Heart left ventricle (tissue), 13 donors: ENCODE measurements at regions not wholly inside any gene's neighbourhood (a gene's known extent, or its start where the extent isn't known, plus 50 kb on each side); places are given as distances from the start of the nearest gene placed in this dataset.

Source experiments
- POLR2A ChIP-seq, 2 donors: fragments of 450-650 bp; IDR thresholded peaks; one replicate each; pipeline ENCODE4 v1.6.1; 2017; ENCODE audit warnings: antibody characterized with exemption in 2 of 2, mild to moderate bottlenecking in 2 of 2, moderate library complexity in 2 of 2
- TF ChIP-seq, protein P1 (sequence below), 12 donors: fragments of 200-600 bp; sonication (generic) in 4 of 12; IDR thresholded peaks; one replicate each; pipeline versions ENCODE4 v1.5.0 to v1.8.0; 2018 to 2022; ENCODE audit warnings: antibody characterized with exemption in 12 of 12, mild to moderate bottlenecking in 5 of 12
- donor health status: ischemic (EF 13 %, LVEDD 7.1; RV severe dilation, severe dysfunction).
- donor health status: DM: no; HTN: yes; CAD: no.
- donor health status: DM: no; HTN: no; CAD: no.
- donor health status: ischemic (EF 25% LVEDD 6.9; RV normal size, moderate dysfunction).
- donor health status: ischemic (EF 25% LVEDD 5.7; RV mildly dilated, moderate dysfunction).
- donor health status: ischemic (EF 35%, LVEDD 5.7; RV mildly dilated, moderate dysfunction).
- donor health status: nonischemic (EF 11% LVEDD 7.7; RV severe dilation, severe dysfunction).
- donor health status: DM: yes; HTN: yes; CAD: no.
- donor health status: PGD.
- donor health status: ischemic (EF 29% LVEDD 5.4; RV normal size, mild dysfunction).
- donor health status: nonischemic (EF 23%, LVEDD 6.1; RV moderate dilation, normal function).

DNA sequence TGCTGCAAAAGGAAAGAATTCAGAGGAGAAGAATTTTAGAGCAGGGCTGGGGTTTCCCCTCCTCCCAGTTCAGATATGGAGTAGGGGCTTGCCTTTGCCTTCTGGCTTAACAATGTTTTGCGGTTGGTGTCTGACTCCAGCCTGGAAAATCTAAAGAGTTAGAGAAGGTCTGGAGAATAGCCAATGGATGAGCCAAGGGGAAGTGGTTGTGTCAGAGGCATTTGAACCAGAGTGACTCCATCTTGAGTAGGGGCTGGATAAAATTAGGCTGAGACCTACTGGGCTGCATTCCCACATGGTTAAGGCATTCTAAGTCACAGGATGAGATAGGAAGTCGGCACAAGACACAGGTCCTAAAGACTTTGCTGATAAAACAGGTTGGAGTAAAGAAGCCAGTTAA is 133.7 kb downstream of the DIRAS2 start:
- TF ChIP-seq, protein P1, sequence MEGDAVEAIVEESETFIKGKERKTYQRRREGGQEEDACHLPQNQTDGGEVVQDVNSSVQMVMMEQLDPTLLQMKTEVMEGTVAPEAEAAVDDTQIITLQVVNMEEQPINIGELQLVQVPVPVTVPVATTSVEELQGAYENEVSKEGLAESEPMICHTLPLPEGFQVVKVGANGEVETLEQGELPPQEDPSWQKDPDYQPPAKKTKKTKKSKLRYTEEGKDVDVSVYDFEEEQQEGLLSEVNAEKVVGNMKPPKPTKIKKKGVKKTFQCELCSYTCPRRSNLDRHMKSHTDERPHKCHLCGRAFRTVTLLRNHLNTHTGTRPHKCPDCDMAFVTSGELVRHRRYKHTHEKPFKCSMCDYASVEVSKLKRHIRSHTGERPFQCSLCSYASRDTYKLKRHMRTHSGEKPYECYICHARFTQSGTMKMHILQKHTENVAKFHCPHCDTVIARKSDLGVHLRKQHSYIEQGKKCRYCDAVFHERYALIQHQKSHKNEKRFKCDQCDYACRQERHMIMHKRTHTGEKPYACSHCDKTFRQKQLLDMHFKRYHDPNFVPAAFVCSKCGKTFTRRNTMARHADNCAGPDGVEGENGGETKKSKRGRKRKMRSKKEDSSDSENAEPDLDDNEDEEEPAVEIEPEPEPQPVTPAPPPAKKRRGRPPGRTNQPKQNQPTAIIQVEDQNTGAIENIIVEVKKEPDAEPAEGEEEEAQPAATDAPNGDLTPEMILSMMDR (IDR thresholded peaks at IDR 0.05), result no peak
- TF ChIP-seq POLR2A (IDR thresholded peaks at IDR 0.05), result no peak
